Body of pancreas (tissue), 4 donors: ENCODE measurements at regions not wholly inside any gene's neighbourhood (a gene's known extent, or its start where the extent isn't known, plus 50 kb on each side); places are given as distances from the start of the nearest gene placed in this dataset.

Source experiments
- ATAC-seq: fragments of 150-250 bp; one replicate; pipeline ENCODE4 v1.9.1; 2016
- DNase-seq, 4 donors: peaks; one replicate each; pipeline ENCODE4 v3.0.0-alpha.2; 2019
- H3K27ac ChIP-seq, 4 donors: fragments of 200-600 bp; sonication (generic); 1 replicate in 3 of 4; 2 replicates in 1 of 4; pipeline versions ENCODE4 v1.5.1 to v1.6.1; 2016 to 2019; ENCODE audit warnings: mild to moderate bottlenecking in 1 of 4, mixed read lengths in 1 of 4, moderate library complexity in 1 of 4
- H3K27me3 ChIP-seq, 2 donors: fragments of 200-600 bp; sonication (generic); one replicate each; pipeline ENCODE4 v1.6.0; 2016; ENCODE audit warnings: mild to moderate bottlenecking in 1 of 2
- H3K36me3 ChIP-seq, 2 donors: fragments of 200-600 bp; sonication (generic); replicated peaks in 1 of 2; 2 replicates each; pipeline ENCODE4 v1.5.1; 2016; ENCODE audit warnings: low read depth in 2 of 2; ENCODE audit not compliant: insufficient read depth in 1 of 2
- H3K4me1 ChIP-seq: fragments of 200-600 bp; sonication (generic); one replicate; pipeline ENCODE4 v1.6.0; 2016
- H3K4me3 ChIP-seq, 2 donors: fragments of 200-600 bp; sonication (generic); 1 replicate in 1 of 2; 2 replicates in 1 of 2; pipeline ENCODE4 v1.5.1; 2016 to 2019
- H3K9me3 ChIP-seq, 3 donors: fragments of 200-600 bp; sonication (generic); 1 replicate in 2 of 3; 2 replicates in 1 of 3; pipeline ENCODE4 v1.5.1; 2016
- POLR2A ChIP-seq, 3 donors: fragments of 450-650 bp; IDR thresholded peaks; one replicate each; pipeline ENCODE4 v1.6.1; 2016; ENCODE audit warnings: antibody characterized with exemption in 3 of 3, mild to moderate bottlenecking in 2 of 3
- WGBS, 2 donors: methylation state at CpG; one replicate each; pipeline ENCODE4 v1.1.5; 2017; 5-methylcytosine and 5-hydroxymethylcytosine counted together
- intact Hi-C: fragments of 100-400 bp; cut with DNase I; formaldehyde crosslinking; loops from one replicate; pipeline ENCODE4 v1.15.1; 2023
- TF ChIP-seq, protein P1 (sequence below), 7 experiments: fragments of 450-650 bp in 4 of 7; fragments of 200-600 bp in 3 of 7; sonication (generic) in 3 of 7; IDR thresholded peaks; one replicate each; pipeline ENCODE4 v1.5.1; 2016 to 2019; ENCODE audit warnings: antibody characterized with exemption in 7 of 7

GRCh38 chr10:88221010-88221973, 357.9 kb downstream of the PTEN start:
- DNase-seq, result no peak
- no peak for ATAC-seq
- TF ChIP-seq, protein P1, sequence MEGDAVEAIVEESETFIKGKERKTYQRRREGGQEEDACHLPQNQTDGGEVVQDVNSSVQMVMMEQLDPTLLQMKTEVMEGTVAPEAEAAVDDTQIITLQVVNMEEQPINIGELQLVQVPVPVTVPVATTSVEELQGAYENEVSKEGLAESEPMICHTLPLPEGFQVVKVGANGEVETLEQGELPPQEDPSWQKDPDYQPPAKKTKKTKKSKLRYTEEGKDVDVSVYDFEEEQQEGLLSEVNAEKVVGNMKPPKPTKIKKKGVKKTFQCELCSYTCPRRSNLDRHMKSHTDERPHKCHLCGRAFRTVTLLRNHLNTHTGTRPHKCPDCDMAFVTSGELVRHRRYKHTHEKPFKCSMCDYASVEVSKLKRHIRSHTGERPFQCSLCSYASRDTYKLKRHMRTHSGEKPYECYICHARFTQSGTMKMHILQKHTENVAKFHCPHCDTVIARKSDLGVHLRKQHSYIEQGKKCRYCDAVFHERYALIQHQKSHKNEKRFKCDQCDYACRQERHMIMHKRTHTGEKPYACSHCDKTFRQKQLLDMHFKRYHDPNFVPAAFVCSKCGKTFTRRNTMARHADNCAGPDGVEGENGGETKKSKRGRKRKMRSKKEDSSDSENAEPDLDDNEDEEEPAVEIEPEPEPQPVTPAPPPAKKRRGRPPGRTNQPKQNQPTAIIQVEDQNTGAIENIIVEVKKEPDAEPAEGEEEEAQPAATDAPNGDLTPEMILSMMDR (IDR thresholded peaks at IDR 0.05), result no peak
- no peak for TF ChIP-seq POLR2A (IDR thresholded peaks at IDR 0.05)
- no peaks in the 10 kb centered on the region for H3K9me3 ChIP-seq
- WGBS, 2 donors, result 64 to 74% methylated on average over 6 of the region's 6 CpGs
- intact Hi-C loops, result no loop called here
- H3K27ac ChIP-seq, result no peak overlapping the region
- no peaks in the 10 kb centered on the region for H3K27me3 ChIP-seq
- H3K36me3 ChIP-seq, result no peaks in the 10 kb centered on the region
- peaks cover 20% of the 10 kb centered on the region for H3K4me1 ChIP-seq
- H3K4me3 ChIP-seq, result no peak overlapping the region

DNA sequence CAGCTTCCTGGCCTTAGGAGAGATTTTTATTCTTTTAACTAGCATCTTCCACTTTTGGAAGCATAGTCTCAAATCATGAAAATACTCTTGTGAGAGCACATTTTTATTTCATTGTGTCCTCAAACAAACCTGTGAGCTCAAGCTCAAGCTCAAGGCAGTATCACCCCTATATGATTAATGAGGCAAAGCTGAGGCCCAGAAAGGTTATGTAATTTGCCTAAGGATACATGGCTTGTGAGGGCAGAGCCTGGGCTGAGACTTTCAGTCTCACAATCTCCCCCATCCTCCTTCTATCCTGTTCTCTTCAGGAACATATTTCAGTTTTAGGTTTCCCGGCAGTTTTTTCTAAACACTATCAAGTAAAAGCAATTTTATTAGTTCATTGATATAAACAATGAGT, 359.5 kb downstream of the PTEN start:
- no peak overlapping the region for H3K4me3 ChIP-seq
- TF ChIP-seq POLR2A (IDR thresholded peaks at IDR 0.05), result no peak
- TF ChIP-seq, protein P1 (IDR thresholded peaks at IDR 0.05), result no peak
- H3K36me3 ChIP-seq, result no peaks in the 10 kb centered on the region
- intact Hi-C loops, result no loop called here
- H3K27me3 ChIP-seq, result no peaks in the 10 kb centered on the region
- WGBS, 2 donors, result 74 to 81% methylated on average over 1 of the region's 1 CpG
- H3K27ac ChIP-seq, result no peak overlapping the region
- H3K4me1 ChIP-seq, result peaks cover 33% of the 10 kb centered on the region
- H3K9me3 ChIP-seq, result no peaks in the 10 kb centered on the region
- no peak for ATAC-seq
- DNase-seq, result no peak
